ENCODE measurements at regions not wholly inside any gene's neighbourhood (a gene's known extent, or its start where the extent isn't known, plus 50 kb on each side); places are given as distances from the start of the nearest gene placed in this dataset.

- DNase-seq (ENCODE audit: extremely low read depth in 1 of 11, low read depth in 9 of 11, low spot score in 4 of 11) = no peak
Observed at GRCh38 chr2:151096235-151096634, 165.4 kb downstream of the RBM43 start.

GRCh38 chr2:151095463-151095862 is 166.2 kb downstream of the RBM43 start:
- no peak for DNase-seq (ENCODE audit: extremely low read depth in 1 of 11, low read depth in 9 of 11, low spot score in 4 of 11)

GRCh38 chr2:151091583-151091982 is 170.1 kb downstream of the RBM43 start:
- no peak for DNase-seq (ENCODE audit: extremely low read depth in 1 of 11, low read depth in 9 of 11, low spot score in 4 of 11)

GRCh38 chr2:151087377-151087776 is 174.3 kb downstream of the RBM43 start:
- no peak for DNase-seq (ENCODE audit: extremely low read depth in 1 of 11, low read depth in 9 of 11, low spot score in 4 of 11)

- DNase-seq (ENCODE audit: extremely low read depth in 1 of 11, low read depth in 9 of 11, low spot score in 4 of 11) = no peak
Observed at GRCh38 chr2:151085181-151085611, 176.5 kb downstream of the RBM43 start.

- no peak for DNase-seq (ENCODE audit: extremely low read depth in 1 of 11, low read depth in 9 of 11, low spot score in 4 of 11)
Observed at GRCh38 chr2:151083856-151084795, 177.5 kb downstream of the RBM43 start.

GRCh38 chr2:151078889-151079288 is 182.8 kb downstream of the RBM43 start:
- no peak for DNase-seq (ENCODE audit: extremely low read depth in 1 of 11, low read depth in 9 of 11, low spot score in 4 of 11)

- DNase-seq (ENCODE audit: extremely low read depth in 1 of 11, low read depth in 9 of 11, low spot score in 4 of 11) = no peak
Observed at GRCh38 chr2:151071906-151072305, 189.8 kb downstream of the RBM43 start.

- no peak for DNase-seq (ENCODE audit: extremely low read depth in 1 of 11, low read depth in 9 of 11, low spot score in 4 of 11)
Observed at GRCh38 chr2:151071382-151071781, 190.3 kb downstream of the RBM43 start.

- no peak for DNase-seq (ENCODE audit: extremely low read depth in 1 of 11, low read depth in 9 of 11, low spot score in 4 of 11)
Observed at GRCh38 chr2:151070253-151070652, 191.4 kb downstream of the RBM43 start.

GRCh38 chr2:151067658-151068369 is 193.8 kb downstream of the RBM43 start:
- DNase-seq (ENCODE audit: extremely low read depth in 1 of 11, low read depth in 9 of 11, low spot score in 4 of 11) = no peak

GRCh38 chr2:151063271-151063670 is 198.4 kb downstream of the RBM43 start:
- DNase-seq (ENCODE audit: extremely low read depth in 1 of 11, low read depth in 9 of 11, low spot score in 4 of 11) = peak in 3 of 11 donors; percentile 9 to 20 (median 18)

GRCh38 chr2:151060287-151060686 is 201.4 kb downstream of the RBM43 start:
- DNase-seq (ENCODE audit: extremely low read depth in 1 of 11, low read depth in 9 of 11, low spot score in 4 of 11) = no peak

GRCh38 chr2:151056870-151057269 is 204.8 kb downstream of the RBM43 start:
- no peak for DNase-seq (ENCODE audit: extremely low read depth in 1 of 11, low read depth in 9 of 11, low spot score in 4 of 11)

GRCh38 chr2:151053661-151053990 is 208.0 kb downstream of the RBM43 start:
- no peak for DNase-seq (ENCODE audit: extremely low read depth in 1 of 11, low read depth in 9 of 11, low spot score in 4 of 11)

- DNase-seq (ENCODE audit: extremely low read depth in 1 of 11, low read depth in 9 of 11, low spot score in 4 of 11) = no peak
Observed at GRCh38 chr2:151052850-151053660, 208.6 kb downstream of the RBM43 start.

- peak in 1 of 11 donors; percentile 27 for DNase-seq (ENCODE audit: extremely low read depth in 1 of 11, low read depth in 9 of 11, low spot score in 4 of 11)
Observed at GRCh38 chr2:151051574-151052220, 210.0 kb downstream of the RBM43 start.

- DNase-seq (ENCODE audit: extremely low read depth in 1 of 11, low read depth in 9 of 11, low spot score in 4 of 11) = no peak
Observed at GRCh38 chr2:151049746-151050145, 211.9 kb downstream of the RBM43 start.

All from renal cortex interstitium (tissue), 11 donors.